Cardiac septum (tissue), 1 donor: ENCODE measurements at regions not wholly inside any gene's neighbourhood (a gene's known extent, or its start where the extent isn't known, plus 50 kb on each side); places are given as distances from the start of the nearest gene placed in this dataset.
"Not testable (repeated sequence)": the region's sequence is repeated elsewhere in the genome, so short reads cannot be mapped to it uniquely, and the experiment has no call there.

Experiments
- DNase-seq: peaks from one replicate; pipeline ENCODE4 v3.0.0-alpha.2; 2020; ENCODE audit warnings: low spot score
- intact Hi-C: fragments of 100-400 bp; cut with DNase I; formaldehyde crosslinking; loops from one replicate; pipeline ENCODE4 v1.14.0; 2022
- donor health status: DM: no; HTN: no; CAD: no.

DNA sequence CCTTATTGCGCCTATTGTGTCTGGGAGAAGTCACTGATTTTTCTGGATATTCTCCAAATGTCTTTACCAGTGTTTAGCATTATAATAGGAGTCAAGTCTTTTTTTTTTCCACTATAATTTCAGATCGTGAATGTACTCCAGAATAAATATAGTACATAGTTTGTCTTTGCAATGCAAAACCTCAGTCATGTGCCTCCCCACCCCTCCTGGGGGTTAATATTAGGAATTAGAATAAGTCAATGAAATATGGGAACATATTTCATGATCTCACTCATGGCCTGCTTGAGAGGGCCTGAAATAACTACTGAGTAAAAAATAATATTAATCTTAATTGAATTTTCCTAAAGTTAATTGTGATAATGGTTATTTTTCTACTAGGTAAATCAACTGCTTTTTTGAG, 79.0 kb upstream of the TMEM170B start:
- DNase-seq, result no peak

DNA sequence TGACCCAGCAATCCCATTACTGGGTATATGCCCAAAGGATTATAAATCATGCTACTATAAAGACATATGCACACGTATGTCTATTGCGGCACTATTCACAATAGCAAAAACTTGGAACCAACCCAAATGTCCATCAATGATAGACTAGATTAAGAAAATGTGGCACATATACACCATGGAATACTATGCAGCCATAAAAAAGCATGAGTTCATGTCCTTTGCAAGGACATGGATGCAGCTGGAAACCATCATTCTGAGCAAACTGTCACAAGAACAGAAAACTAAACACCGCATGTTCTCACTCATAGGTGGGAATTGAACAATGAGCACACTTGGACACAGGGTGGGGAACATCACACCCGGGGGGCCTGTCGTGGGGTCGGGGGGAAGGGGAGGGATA, 80.1 kb upstream of the TMEM170B start:
- DNase-seq, intact Hi-C loops: not testable (repeated sequence)

More for the DNA sequence above, 79.0 kb upstream of the TMEM170B start:
- intact Hi-C loops, result no loop called here

DNA sequence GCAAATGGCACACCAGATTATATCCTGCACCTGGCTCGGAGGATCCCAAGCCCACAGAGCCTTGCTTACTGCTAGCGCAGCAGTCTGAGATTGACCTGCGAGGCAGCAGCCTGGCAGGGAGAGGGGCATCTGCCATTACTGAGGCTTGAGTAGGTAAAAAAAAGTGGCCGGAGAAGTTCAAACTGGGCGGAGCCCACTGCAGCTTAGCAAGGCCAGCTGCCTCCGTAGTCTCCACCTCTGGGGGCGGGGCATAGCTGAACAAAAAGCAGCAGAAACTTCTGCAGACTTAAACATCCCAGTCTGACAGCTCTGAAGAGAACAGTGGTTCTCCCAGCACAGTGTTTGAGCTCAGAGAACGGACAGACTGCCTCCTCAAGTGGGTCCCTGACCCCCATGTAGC, 85.4 kb upstream of the TMEM170B start:
- DNase-seq, intact Hi-C loops: not testable (repeated sequence)

- intact Hi-C loops, result no loop called here
- no peak for DNase-seq
Measured at GRCh38 chr6:11450037-11450436, 87.5 kb upstream of the TMEM170B start.

GRCh38 chr6:11449408-11449807, 88.1 kb upstream of the TMEM170B start:
- DNase-seq, result no peak
- intact Hi-C loops, result no loop called here

DNA sequence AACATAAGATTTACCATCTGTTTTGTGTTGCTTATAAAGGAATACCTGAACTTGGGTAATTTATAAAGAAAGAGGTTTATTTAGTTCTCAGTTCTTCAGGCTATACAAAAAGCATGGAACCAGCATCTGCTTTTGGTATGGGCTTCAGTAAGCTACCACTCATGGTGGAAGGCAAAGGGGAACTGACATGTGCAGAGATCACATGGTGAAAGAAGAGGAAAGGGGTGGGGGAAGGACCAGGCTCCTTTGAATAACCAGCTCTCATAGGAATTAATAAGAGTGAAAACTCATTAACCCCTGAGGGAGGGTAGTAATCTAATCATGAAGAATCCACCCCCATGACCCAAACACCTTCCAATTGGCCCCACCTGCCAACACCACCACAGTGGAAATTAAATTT, 89.5 kb upstream of the TMEM170B start:
- intact Hi-C loops, result no loop called here
- DNase-seq, result no peak

DNA sequence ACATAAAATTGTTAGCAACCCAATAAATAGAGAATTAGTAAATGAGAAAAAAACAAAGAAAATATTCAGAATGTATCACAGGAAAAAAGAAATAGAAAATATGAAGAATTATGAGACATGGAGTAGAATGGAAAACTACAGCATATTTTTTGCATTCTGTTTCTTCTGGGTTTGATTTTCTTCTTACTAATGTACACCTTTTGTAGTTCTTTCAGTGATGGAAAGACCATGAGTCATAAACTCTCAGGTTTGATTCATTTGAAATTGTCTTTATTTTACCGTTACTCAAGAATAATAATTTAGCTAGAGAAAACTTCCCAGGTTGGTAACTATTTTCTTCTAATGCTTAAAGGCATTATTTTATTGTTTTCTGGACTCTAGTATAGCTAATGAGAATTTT, 90.3 kb upstream of the TMEM170B start:
- DNase-seq, result no peak
- intact Hi-C loops, result no loop called here

GRCh38 chr6:11445146-11445545, 92.4 kb upstream of the TMEM170B start:
- no peak for DNase-seq
- intact Hi-C loops, result no loop called here

DNA sequence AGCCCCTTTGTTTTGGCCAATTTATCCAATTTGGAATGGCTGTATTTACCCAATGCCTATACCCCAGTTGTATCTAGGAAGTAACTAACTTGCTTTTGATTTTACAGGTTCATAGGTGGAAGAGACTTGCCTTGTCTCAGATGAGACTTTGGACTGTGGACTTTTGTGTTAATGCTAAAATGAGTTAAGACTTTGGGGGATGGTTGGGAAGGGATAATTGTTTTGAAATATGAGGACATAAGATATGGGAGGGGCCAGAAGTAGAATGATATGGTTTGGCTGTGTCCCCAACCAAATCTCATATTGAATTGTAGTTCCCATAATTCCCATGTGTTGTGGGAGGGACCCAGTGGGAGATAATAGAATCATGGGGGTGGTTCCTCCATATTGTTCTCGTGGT, 94.4 kb upstream of the TMEM170B start:
- intact Hi-C loops, result not testable (repeated sequence)

GRCh38 chr6:11442495-11442894, 95.1 kb upstream of the TMEM170B start:
- intact Hi-C loops, result no loop called here
- DNase-seq, result no peak

More for the DNA sequence above, 94.4 kb upstream of the TMEM170B start:
- DNase-seq, result not testable (repeated sequence)

DNA sequence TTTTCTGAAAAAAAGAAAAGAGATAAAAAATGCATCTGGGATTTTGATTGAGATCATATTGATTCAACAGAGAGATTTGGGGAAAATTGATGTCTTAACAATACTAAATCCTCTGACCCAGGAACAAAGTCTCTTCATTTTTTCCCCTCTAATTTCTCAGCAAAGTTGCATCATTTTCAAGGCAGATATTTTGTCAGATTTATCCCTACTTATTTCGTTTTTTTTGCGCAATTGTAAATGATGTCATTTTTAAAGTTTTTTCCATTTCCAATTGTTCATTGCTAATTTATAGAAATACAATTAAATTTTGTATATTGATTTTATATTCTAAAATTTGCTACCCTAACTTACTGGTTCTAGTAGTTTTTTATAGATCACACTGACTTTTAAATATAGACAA, 97.7 kb upstream of the TMEM170B start:
- intact Hi-C loops, result loop anchor here (2.0 kb wide), 1 partner anchor 57 kb away; no protein-coding TSS in a partner anchor
- no peak for DNase-seq

GRCh38 chr6:11439017-11439420, 98.5 kb upstream of the TMEM170B start:
- intact Hi-C loops, result no loop called here

GRCh38 chr6:11437824-11438459, 99.6 kb upstream of the TMEM170B start:
- intact Hi-C loops, result no loop called here
- no peak for DNase-seq

More at GRCh38 chr6:11439017-11439420, 98.5 kb upstream of the TMEM170B start:
- DNase-seq, result no peak

GRCh38 chr6:11436508-11437096, 100.9 kb upstream of the TMEM170B start:
- intact Hi-C loops, result no loop called here
- no peak for DNase-seq

- intact Hi-C loops, result loop anchor here (5.0 kb wide), 2 partner anchors 67 to 212 kb away; no protein-coding TSS in a partner anchor
- no peak for DNase-seq
Measured at GRCh38 chr6:11434565-11435326, 102.8 kb upstream of the TMEM170B start.

DNA sequence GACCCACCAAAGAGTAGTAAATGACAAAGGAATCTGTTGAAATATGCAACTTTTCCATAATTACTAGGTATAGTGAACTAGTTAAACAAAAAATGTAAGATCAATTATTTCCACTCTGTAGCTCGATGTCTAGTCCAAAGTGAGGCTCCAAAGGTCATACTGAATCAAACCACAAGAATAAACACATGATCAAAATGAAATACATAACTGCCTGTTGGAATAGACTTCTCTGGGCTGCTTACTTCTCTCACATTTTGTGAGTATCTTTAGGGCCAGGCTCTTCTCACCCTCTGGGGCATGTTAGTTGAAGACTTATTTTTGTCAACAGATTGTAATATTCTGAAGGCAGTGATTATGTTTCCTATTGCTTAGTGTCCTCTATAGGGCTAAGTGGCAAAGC, 103.7 kb upstream of the TMEM170B start:
- intact Hi-C loops, result loop anchor here (5.0 kb wide), 2 partner anchors 67 to 212 kb away; no protein-coding TSS in a partner anchor
- DNase-seq, result no peak

DNA sequence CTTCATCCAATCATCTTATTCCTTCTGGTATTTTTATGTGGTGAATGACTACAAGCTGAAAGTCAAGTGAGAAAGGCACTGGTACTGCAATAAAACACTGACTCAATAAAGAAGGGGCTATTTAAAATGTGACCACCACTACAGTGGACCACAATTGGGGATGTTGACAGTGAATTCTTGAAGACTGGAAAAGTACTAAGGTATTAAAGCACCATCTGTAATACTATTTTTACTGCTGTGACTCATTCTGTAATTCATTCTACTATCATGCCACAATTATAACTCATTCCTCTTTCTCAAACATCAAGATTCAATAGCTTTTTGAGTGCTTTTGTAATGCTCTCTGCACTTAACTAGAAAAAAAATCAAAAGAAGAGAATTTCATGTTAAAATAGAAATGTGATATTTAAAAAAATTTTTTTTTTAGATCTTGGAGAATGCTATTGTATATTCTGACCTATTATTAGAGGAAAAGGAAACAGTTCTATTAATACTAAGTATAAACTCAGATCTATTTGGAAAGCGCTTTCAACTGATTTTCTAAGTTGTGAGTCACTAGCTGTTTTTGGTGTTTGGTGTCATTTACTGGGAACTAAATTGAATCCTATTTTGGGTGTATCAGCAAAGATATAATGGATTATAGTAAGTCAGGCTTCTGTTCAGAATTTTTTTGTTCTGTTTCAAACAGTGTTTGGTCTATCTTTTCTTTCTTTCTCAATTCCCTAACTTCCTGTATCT, 104.7 kb upstream of the TMEM170B start:
- intact Hi-C loops, result loop anchor here (5.0 kb wide), 2 partner anchors 66 to 211 kb away; no protein-coding TSS in a partner anchor
- DNase-seq, result no peak

GRCh38 chr6:11432091-11432490, 105.5 kb upstream of the TMEM170B start:
- intact Hi-C loops, result loop anchor here (5.0 kb wide), 2 partner anchors 65 to 210 kb away; no protein-coding TSS in a partner anchor
- no peak for DNase-seq

- intact Hi-C loops, result loop anchor here (5.0 kb wide), 2 partner anchors 64 to 209 kb away; no protein-coding TSS in a partner anchor
Measured at GRCh38 chr6:11431455-11431937, 106.1 kb upstream of the TMEM170B start.

More at GRCh38 chr6:11431455-11431937, 106.1 kb upstream of the TMEM170B start:
- no peak for DNase-seq
